Suprapubic skin (tissue), 4 donors: ENCODE measurements at regions not wholly inside any gene's neighbourhood (a gene's known extent, or its start where the extent isn't known, plus 50 kb on each side); places are given as distances from the start of the nearest gene placed in this dataset.

Experiments
- DNase-seq, 2 donors: peaks; one replicate each; pipeline ENCODE4 v3.0.0-alpha.2; 2019; ENCODE audit warnings: low spot score in 2 of 2
- H3K27ac ChIP-seq: fragments of 200-600 bp; sonication (generic); one replicate; pipeline ENCODE4 v1.5.1; 2019
- H3K27me3 ChIP-seq: fragments of 200-600 bp; sonication (generic); one replicate; pipeline ENCODE4 v1.5.1; 2019
- H3K36me3 ChIP-seq: fragments of 200-600 bp; sonication (generic); one replicate; pipeline ENCODE4 v1.5.1; 2019
- H3K4me1 ChIP-seq: fragments of 200-600 bp; sonication (generic); one replicate; pipeline ENCODE4 v1.5.1; 2019
- H3K4me3 ChIP-seq: fragments of 200-600 bp; sonication (generic); one replicate; pipeline ENCODE4 v1.5.1; 2019; ENCODE audit warnings: mild to moderate bottlenecking
- H3K9me3 ChIP-seq: fragments of 200-600 bp; sonication (generic); one replicate; pipeline ENCODE4 v1.5.1; 2019
- CTCF ChIP-seq, 2 donors: fragments of 200-600 bp in 1 of 2; fragments of 450-650 bp in 1 of 2; sonication (generic) in 1 of 2; IDR thresholded peaks; one replicate each; pipeline ENCODE4 v1.5.1; 2016 to 2019; ENCODE audit warnings: antibody characterized with exemption in 2 of 2, mild to moderate bottlenecking in 1 of 2, moderate library complexity in 1 of 2
- EP300 ChIP-seq: sonication (generic); formaldehyde crosslinking; IDR thresholded peaks from one replicate; pipeline ENCODE4 v1.6.1; 2017; ENCODE audit warnings: antibody characterized with exemption
- POLR2A ChIP-seq, 2 donors: fragments of 450-650 bp; IDR thresholded peaks; one replicate each; pipeline ENCODE4 v1.6.1; 2017; ENCODE audit warnings: antibody characterized with exemption in 2 of 2, mild to moderate bottlenecking in 2 of 2, moderate library complexity in 2 of 2
- POLR2AphosphoS5 ChIP-seq, 3 donors: sonication (generic); formaldehyde crosslinking; IDR thresholded peaks; one replicate each; pipeline ENCODE4 v1.6.1; 2017; ENCODE audit warnings: antibody characterized with exemption in 3 of 3
- WGBS: methylation state at CpG from one replicate; pipeline ENCODE4 v1.1.5; 2018; 5-methylcytosine and 5-hydroxymethylcytosine counted together

GRCh38 chr10:120650705-120651399, 193.8 kb downstream of the PLPP4 start:
- H3K36me3 ChIP-seq, result no peaks in the 10 kb centered on the region
- WGBS, result 75% methylated on average over 7 of the region's 7 CpGs
- no peak for TF ChIP-seq POLR2A (IDR thresholded peaks at IDR 0.05)
- DNase-seq, result no peak
- no peaks in the 10 kb centered on the region for H3K9me3 ChIP-seq
- no peaks in the 10 kb centered on the region for H3K4me1 ChIP-seq
- no peaks in the 10 kb centered on the region for H3K27me3 ChIP-seq
- H3K4me3 ChIP-seq, result no peak overlapping the region
- no peak overlapping the region for H3K27ac ChIP-seq

- no peaks in the 10 kb centered on the region for H3K27me3 ChIP-seq
- no peak overlapping the region for H3K27ac ChIP-seq
- WGBS, result 82% methylated on average over 2 of the region's 2 CpGs
- no peak overlapping the region for H3K4me3 ChIP-seq
- DNase-seq, result no peak
- no peaks in the 10 kb centered on the region for H3K36me3 ChIP-seq
- no peaks in the 10 kb centered on the region for H3K4me1 ChIP-seq
- TF ChIP-seq EP300, result no peak
- no peak for TF ChIP-seq POLR2A (IDR thresholded peaks at IDR 0.05)
- no peak for TF ChIP-seq CTCF (IDR thresholded peaks at IDR 0.05)
- no peak for TF ChIP-seq POLR2AphosphoS5 (IDR thresholded peaks at IDR 0.05)
- no peaks in the 10 kb centered on the region for H3K9me3 ChIP-seq
Measured at GRCh38 chr10:120656107-120656506, 195.1 kb upstream of the WDR11 start.

- no peaks in the 10 kb centered on the region for H3K27me3 ChIP-seq
- no peaks in the 10 kb centered on the region for H3K4me1 ChIP-seq
- TF ChIP-seq EP300 (no peak), POLR2AphosphoS5 (IDR thresholded peaks at IDR 0.05) (no peak), CTCF (IDR thresholded peaks at IDR 0.05) (no peak), POLR2A (IDR thresholded peaks at IDR 0.05) (no peak)
- no peak overlapping the region for H3K4me3 ChIP-seq
- no peaks in the 10 kb centered on the region for H3K9me3 ChIP-seq
- 25% methylated on average over 3 of the region's 3 CpGs for WGBS
- no peak overlapping the region for H3K27ac ChIP-seq
- no peak for DNase-seq
- no peaks in the 10 kb centered on the region for H3K36me3 ChIP-seq
Measured at GRCh38 chr10:120657371-120657770, 193.8 kb upstream of the WDR11 start.

GRCh38 chr10:120658943-120659885, 191.9 kb upstream of the WDR11 start:
- WGBS, result 61% methylated on average over 4 of the region's 4 CpGs
- H3K36me3 ChIP-seq, result no peaks in the 10 kb centered on the region
- no peak for DNase-seq
- H3K4me1 ChIP-seq, result no peaks in the 10 kb centered on the region
- TF ChIP-seq EP300 (no peak), POLR2AphosphoS5 (IDR thresholded peaks at IDR 0.05) (no peak), POLR2A (IDR thresholded peaks at IDR 0.05) (no peak), CTCF (IDR thresholded peaks at IDR 0.05) (no peak)
- no peaks in the 10 kb centered on the region for H3K27me3 ChIP-seq
- no peaks in the 10 kb centered on the region for H3K9me3 ChIP-seq
- H3K27ac ChIP-seq, result no peak overlapping the region
- H3K4me3 ChIP-seq, result no peak overlapping the region

- DNase-seq, result no peak
- Histone ChIP-seq H3K4me3 (no peak overlapping the region), H3K4me1 (no peaks in the 10 kb centered on the region), H3K36me3 (no peaks in the 10 kb centered on the region), H3K27ac (no peak overlapping the region), H3K27me3 (peaks cover 2% of the 10 kb centered on the region), H3K9me3 (no peaks in the 10 kb centered on the region)
- TF ChIP-seq EP300 (no peak), POLR2A (IDR thresholded peaks at IDR 0.05) (no peak), POLR2AphosphoS5 (IDR thresholded peaks at IDR 0.05) (no peak), CTCF (IDR thresholded peaks at IDR 0.05) (no peak)
- WGBS, result 89% methylated on average over 4 of the region's 4 CpGs
Measured at GRCh38 chr10:120666308-120666707, 184.9 kb upstream of the WDR11 start.
